ENCODE measurements at regions not wholly inside any gene's neighbourhood (a gene's known extent, or its start where the extent isn't known, plus 50 kb on each side); places are given as distances from the start of the nearest gene placed in this dataset.

DNA sequence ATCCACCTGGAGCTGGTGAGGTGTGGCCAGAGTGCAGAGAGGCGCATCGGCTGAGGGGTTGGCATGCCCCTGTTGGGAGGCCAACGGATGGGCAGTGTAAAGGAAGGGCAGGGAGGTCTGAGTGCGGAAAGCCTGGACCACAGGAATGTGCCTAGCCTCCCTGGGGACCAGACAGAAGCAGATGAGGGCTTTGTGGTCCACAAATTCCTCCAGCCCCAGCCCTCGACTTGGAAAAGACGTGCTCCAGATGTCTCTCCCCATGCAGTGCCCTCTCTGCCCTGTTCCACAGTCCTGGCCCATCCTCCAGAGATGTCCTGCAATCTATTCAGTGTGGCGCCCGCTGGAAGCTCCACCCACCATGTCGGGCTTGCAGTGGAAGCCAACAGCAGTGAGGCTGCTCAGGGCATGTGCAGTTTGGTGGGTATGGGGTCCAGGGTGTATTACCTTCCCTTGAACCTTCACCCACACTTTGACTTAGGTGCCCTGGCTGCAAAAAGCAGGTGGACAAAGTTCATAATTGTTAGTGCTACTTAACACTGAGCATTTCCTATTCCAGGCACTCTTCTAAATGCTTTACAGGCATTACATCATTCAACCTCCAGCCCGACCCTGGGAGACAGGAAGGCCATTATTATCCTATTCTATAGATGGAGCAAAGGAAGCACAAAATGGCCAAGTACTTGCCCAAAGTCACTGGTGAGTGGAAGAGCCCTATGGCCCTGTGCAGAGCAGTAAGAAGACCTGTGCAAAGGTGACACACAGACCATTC lies 120.2 kb upstream of the SLC25A48 start (continued):
- TF ChIP-seq, protein P1, sequence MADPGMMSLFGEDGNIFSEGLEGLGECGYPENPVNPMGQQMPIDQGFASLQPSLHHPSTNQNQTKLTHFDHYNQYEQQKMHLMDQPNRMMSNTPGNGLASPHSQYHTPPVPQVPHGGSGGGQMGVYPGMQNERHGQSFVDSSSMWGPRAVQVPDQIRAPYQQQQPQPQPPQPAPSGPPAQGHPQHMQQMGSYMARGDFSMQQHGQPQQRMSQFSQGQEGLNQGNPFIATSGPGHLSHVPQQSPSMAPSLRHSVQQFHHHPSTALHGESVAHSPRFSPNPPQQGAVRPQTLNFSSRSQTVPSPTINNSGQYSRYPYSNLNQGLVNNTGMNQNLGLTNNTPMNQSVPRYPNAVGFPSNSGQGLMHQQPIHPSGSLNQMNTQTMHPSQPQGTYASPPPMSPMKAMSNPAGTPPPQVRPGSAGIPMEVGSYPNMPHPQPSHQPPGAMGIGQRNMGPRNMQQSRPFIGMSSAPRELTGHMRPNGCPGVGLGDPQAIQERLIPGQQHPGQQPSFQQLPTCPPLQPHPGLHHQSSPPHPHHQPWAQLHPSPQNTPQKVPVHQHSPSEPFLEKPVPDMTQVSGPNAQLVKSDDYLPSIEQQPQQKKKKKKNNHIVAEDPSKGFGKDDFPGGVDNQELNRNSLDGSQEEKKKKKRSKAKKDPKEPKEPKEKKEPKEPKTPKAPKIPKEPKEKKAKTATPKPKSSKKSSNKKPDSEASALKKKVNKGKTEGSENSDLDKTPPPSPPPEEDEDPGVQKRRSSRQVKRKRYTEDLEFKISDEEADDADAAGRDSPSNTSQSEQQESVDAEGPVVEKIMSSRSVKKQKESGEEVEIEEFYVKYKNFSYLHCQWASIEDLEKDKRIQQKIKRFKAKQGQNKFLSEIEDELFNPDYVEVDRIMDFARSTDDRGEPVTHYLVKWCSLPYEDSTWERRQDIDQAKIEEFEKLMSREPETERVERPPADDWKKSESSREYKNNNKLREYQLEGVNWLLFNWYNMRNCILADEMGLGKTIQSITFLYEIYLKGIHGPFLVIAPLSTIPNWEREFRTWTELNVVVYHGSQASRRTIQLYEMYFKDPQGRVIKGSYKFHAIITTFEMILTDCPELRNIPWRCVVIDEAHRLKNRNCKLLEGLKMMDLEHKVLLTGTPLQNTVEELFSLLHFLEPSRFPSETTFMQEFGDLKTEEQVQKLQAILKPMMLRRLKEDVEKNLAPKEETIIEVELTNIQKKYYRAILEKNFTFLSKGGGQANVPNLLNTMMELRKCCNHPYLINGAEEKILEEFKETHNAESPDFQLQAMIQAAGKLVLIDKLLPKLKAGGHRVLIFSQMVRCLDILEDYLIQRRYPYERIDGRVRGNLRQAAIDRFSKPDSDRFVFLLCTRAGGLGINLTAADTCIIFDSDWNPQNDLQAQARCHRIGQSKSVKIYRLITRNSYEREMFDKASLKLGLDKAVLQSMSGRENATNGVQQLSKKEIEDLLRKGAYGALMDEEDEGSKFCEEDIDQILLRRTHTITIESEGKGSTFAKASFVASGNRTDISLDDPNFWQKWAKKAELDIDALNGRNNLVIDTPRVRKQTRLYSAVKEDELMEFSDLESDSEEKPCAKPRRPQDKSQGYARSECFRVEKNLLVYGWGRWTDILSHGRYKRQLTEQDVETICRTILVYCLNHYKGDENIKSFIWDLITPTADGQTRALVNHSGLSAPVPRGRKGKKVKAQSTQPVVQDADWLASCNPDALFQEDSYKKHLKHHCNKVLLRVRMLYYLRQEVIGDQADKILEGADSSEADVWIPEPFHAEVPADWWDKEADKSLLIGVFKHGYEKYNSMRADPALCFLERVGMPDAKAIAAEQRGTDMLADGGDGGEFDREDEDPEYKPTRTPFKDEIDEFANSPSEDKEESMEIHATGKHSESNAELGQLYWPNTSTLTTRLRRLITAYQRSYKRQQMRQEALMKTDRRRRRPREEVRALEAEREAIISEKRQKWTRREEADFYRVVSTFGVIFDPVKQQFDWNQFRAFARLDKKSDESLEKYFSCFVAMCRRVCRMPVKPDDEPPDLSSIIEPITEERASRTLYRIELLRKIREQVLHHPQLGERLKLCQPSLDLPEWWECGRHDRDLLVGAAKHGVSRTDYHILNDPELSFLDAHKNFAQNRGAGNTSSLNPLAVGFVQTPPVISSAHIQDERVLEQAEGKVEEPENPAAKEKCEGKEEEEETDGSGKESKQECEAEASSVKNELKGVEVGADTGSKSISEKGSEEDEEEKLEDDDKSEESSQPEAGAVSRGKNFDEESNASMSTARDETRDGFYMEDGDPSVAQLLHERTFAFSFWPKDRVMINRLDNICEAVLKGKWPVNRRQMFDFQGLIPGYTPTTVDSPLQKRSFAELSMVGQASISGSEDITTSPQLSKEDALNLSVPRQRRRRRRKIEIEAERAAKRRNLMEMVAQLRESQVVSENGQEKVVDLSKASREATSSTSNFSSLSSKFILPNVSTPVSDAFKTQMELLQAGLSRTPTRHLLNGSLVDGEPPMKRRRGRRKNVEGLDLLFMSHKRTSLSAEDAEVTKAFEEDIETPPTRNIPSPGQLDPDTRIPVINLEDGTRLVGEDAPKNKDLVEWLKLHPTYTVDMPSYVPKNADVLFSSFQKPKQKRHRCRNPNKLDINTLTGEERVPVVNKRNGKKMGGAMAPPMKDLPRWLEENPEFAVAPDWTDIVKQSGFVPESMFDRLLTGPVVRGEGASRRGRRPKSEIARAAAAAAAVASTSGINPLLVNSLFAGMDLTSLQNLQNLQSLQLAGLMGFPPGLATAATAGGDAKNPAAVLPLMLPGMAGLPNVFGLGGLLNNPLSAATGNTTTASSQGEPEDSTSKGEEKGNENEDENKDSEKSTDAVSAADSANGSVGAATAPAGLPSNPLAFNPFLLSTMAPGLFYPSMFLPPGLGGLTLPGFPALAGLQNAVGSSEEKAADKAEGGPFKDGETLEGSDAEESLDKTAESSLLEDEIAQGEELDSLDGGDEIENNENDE (IDR thresholded peaks at IDR 0.05; ENCODE audit: insufficient replicate concordance, low read length) = no peak

Data from H1 (cell line).